LNCaP clone FGC (cell line): ENCODE measurements at regions not wholly inside any gene's neighbourhood (a gene's known extent, or its start where the extent isn't known, plus 50 kb on each side); places are given as distances from the start of the nearest gene placed in this dataset.

Experiments used
- DNase-seq: peaks from one replicate; pipeline ENCODE4 v3.0.0-alpha.2; 2011; ENCODE audit warnings: low read depth
- H3K4me3 ChIP-seq: 2 replicates; pipeline ENCODE4 v1.5.1; 2011; ENCODE audit warnings: mild to moderate bottlenecking, low read depth, low read length, control low read depth
- TF ChIP-seq, protein P1 (sequence below): IDR thresholded peaks from 2 replicates; pipeline ENCODE4 v1.5.1; 2012; ENCODE audit warnings: mild to moderate bottlenecking; ENCODE audit not compliant: control insufficient read depth, insufficient read depth; ENCODE audit errors: extremely low read depth

GRCh38 chr2:41000906-41001305 is 549.0 kb upstream of the SLC8A1 start:
- TF ChIP-seq, protein P1, sequence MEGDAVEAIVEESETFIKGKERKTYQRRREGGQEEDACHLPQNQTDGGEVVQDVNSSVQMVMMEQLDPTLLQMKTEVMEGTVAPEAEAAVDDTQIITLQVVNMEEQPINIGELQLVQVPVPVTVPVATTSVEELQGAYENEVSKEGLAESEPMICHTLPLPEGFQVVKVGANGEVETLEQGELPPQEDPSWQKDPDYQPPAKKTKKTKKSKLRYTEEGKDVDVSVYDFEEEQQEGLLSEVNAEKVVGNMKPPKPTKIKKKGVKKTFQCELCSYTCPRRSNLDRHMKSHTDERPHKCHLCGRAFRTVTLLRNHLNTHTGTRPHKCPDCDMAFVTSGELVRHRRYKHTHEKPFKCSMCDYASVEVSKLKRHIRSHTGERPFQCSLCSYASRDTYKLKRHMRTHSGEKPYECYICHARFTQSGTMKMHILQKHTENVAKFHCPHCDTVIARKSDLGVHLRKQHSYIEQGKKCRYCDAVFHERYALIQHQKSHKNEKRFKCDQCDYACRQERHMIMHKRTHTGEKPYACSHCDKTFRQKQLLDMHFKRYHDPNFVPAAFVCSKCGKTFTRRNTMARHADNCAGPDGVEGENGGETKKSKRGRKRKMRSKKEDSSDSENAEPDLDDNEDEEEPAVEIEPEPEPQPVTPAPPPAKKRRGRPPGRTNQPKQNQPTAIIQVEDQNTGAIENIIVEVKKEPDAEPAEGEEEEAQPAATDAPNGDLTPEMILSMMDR: no peak
- DNase-seq: no peak
- no peak overlapping the region for H3K4me3 ChIP-seq

DNA sequence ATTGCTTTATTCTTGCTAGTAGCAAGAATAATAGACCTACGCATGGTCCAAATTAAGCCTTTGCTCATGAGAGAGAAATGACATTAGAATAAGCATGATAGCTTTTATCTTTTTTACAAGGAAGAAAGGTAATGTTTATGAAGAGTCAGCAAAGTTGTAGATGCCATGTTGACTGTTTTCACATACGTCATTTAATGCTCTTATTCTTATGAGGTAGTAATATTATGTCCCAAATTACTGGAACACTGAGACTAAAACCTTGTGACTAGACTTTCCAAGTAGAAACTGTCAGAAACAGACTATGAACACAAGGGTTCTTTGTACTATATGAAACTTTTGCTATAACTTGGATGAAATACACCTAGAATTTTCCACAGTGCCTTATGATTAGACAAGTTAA is 552.8 kb upstream of the SLC8A1 start:
- TF ChIP-seq, protein P1: no peak

DNA sequence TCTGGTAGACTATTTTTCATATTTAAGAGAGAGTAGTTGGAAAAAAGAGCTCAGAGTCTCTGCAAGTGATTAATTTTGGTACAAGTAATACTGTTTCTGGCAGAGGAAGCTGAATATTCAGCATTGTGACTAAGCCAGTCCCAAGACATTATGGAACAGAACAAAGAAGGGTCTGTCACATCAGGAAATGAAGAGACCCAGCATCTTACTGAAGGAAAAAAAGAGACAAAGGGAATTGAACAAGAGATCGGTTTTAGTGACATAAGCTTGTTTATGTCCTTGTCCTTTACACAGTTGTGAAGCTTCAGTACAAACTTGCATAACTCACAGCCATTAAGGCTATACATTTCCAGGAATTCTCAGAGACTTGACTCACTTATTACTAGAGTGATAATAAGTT is 568.5 kb upstream of the SLC8A1 start:
- no peak overlapping the region for H3K4me3 ChIP-seq
- DNase-seq: no peak
- TF ChIP-seq, protein P1: no peak

More for the DNA sequence above, 552.8 kb upstream of the SLC8A1 start:
- no peak for DNase-seq
- no peak overlapping the region for H3K4me3 ChIP-seq

DNA sequence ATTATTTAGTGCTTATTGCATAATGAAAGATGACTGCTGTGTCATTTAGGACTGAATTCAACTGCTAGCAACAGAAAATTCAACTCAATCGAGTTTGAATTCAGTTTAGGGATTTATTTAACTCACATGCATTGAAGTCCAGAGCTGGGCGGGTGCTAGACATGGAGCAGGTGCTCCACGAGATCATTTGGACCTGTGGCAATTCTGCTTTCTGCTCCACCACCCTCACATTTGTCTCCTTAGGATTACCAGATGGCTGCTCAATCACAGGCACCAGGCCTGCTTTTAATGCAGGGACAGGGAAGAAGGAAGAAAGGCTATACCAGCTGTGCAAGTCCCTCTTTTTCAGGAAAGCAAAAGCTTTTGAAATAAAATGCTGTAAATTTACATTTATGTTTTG is 572.9 kb upstream of the SLC8A1 start:
- TF ChIP-seq, protein P1: no peak
- H3K4me3 ChIP-seq: no peak overlapping the region
- no peak for DNase-seq

- DNase-seq: no peak
- no peak overlapping the region for H3K4me3 ChIP-seq
- TF ChIP-seq, protein P1: no peak
These were observed 574.7 kb upstream of the SLC8A1 start for GRCh38 chr2:41026613-41027012.

DNA sequence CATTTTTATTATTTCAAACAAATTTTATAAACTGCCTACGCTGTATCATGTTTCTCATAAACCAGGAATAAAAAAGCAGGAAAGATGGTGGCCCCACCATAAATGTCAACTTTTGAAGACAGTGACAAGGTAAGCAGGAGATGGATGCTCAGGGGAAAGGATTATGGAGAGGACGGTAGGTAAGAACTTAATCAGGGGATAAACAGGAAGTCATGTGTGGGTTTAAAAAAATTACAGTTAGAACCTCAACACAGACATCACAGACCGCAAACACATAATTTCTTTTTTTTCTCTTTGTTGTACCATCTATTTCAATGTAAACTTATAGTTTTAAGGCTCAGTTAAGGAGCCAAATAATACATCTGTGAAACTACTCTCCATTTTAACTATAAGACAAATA is 575.2 kb upstream of the SLC8A1 start:
- no peak overlapping the region for H3K4me3 ChIP-seq
- no peak for DNase-seq
- TF ChIP-seq, protein P1: no peak

DNA sequence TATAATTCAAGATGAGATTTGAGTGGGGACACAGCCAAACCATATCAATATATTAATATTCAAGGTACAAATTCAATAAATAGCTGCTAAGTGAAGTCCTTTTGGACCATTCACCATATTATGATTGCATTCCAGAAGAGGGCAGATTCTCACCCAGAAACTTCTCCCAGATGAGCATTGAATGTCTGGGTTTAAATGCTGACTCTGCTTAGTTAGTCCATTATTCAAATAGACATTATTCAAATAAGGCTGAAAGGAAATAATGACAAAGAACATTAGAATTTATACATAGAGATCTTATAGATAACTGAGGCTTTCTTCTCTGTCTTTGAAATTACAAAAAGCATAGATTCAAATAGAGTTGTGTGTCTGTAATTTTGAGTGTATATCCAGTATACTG is 579.4 kb upstream of the SLC8A1 start:
- no peak overlapping the region for H3K4me3 ChIP-seq
- TF ChIP-seq, protein P1: no peak
- DNase-seq: no peak
